H9 (cell line): ENCODE measurements at regions not wholly inside any gene's neighbourhood (a gene's known extent, or its start where the extent isn't known, plus 50 kb on each side); places are given as distances from the start of the nearest gene placed in this dataset.

Source experiments
- DNase-seq: peaks from one replicate; pipeline ENCODE4 v3.0.0-alpha.2; 2017
- H2AFZ ChIP-seq: one replicate; pipeline ENCODE4 v1.6.1; 2013; ENCODE audit warnings: mild to moderate bottlenecking, low read length, control low read depth, moderate library complexity
- H2AK5ac ChIP-seq: 2 replicates; pipeline ENCODE4 v1.6.1; 2013; ENCODE audit warnings: low read length, control low read depth, mixed read lengths; ENCODE audit not compliant: insufficient read length
- H2BK120ac ChIP-seq: one replicate; pipeline ENCODE4 v1.6.1; 2013; ENCODE audit warnings: low read depth, mild to moderate bottlenecking, low read length, control low read depth, inconsistent platforms; ENCODE audit not compliant: poor library complexity, severe bottlenecking
- H2BK12ac ChIP-seq: 2 replicates; pipeline ENCODE4 v1.6.1; 2013; ENCODE audit warnings: low read length, control low read depth, mixed read lengths, low read depth; ENCODE audit not compliant: insufficient read length
- H2BK15ac ChIP-seq: 2 replicates; pipeline ENCODE4 v1.6.1; 2013; ENCODE audit warnings: low read depth, low read length, control low read depth
- H2BK20ac ChIP-seq: one replicate; pipeline ENCODE4 v1.6.1; 2013; ENCODE audit warnings: low read depth, mild to moderate bottlenecking, low read length, control low read depth, inconsistent platforms; ENCODE audit not compliant: poor library complexity, severe bottlenecking
- H2BK5ac ChIP-seq: 2 replicates; pipeline ENCODE4 v1.6.1; 2013; ENCODE audit warnings: low read length, control low read depth, mixed read lengths; ENCODE audit not compliant: insufficient read length
- H3K14ac ChIP-seq: 2 replicates; pipeline ENCODE4 v1.6.1; 2013; ENCODE audit warnings: low read length, control low read depth; ENCODE audit not compliant: insufficient read depth
- H3K18ac ChIP-seq: 2 replicates; pipeline ENCODE4 v1.6.1; 2013; ENCODE audit warnings: low read depth, mild to moderate bottlenecking, mixed read lengths, low read length, control low read depth; ENCODE audit not compliant: insufficient read length
- H3K23ac ChIP-seq: 2 replicates; pipeline ENCODE4 v1.6.1; 2013; ENCODE audit warnings: low read length, control low read depth, mixed read lengths, low read depth; ENCODE audit not compliant: insufficient read length
- H3K23me2 ChIP-seq: 2 replicates; pipeline ENCODE4 v1.6.1; 2013; ENCODE audit warnings: low read depth, mild to moderate bottlenecking, mixed read lengths, low read length, control low read depth; ENCODE audit not compliant: insufficient read length, poor library complexity, severe bottlenecking
- H3K27ac ChIP-seq: 2 replicates; pipeline ENCODE4 v1.5.1; 2013; ENCODE audit warnings: low read length, control low read depth, mixed read lengths, low read depth; ENCODE audit not compliant: insufficient read length
- H3K27me3 ChIP-seq: 2 replicates; pipeline ENCODE4 v1.6.1; 2013; ENCODE audit warnings: low read length, control low read depth, inconsistent platforms; ENCODE audit not compliant: insufficient read depth
- H3K4ac ChIP-seq: 2 replicates; pipeline ENCODE4 v1.6.1; 2013; ENCODE audit warnings: low read depth, mild to moderate bottlenecking, control low read depth, inconsistent platforms, low read length, moderate library complexity
- H3K4me1 ChIP-seq: 2 replicates; pipeline ENCODE4 v1.6.1; 2013; ENCODE audit warnings: low read length, control low read depth, inconsistent platforms; ENCODE audit not compliant: insufficient read depth
- H3K4me2 ChIP-seq: 2 replicates; pipeline ENCODE4 v1.6.1; 2013; ENCODE audit warnings: low read length, control low read depth, mixed read lengths; ENCODE audit not compliant: insufficient read length, insufficient read depth
- H3K56ac ChIP-seq: 2 replicates; pipeline ENCODE4 v1.6.1; 2013; ENCODE audit warnings: low read depth, mild to moderate bottlenecking, mixed read lengths, low read length, control low read depth; ENCODE audit not compliant: insufficient read length
- H3K79me1 ChIP-seq: 2 replicates; pipeline ENCODE4 v1.6.1; 2013; ENCODE audit warnings: low read depth, mild to moderate bottlenecking, moderate library complexity, low read length, control low read depth, inconsistent platforms; ENCODE audit not compliant: insufficient read depth, poor library complexity, severe bottlenecking
- H3K79me2 ChIP-seq: 2 replicates; pipeline ENCODE4 v1.6.1; 2013; ENCODE audit warnings: low read length, control low read depth, inconsistent platforms; ENCODE audit not compliant: insufficient read depth
- H3K9ac ChIP-seq: 2 replicates; pipeline ENCODE4 v1.6.1; 2013; ENCODE audit warnings: low read length, control low read depth, mixed read lengths; ENCODE audit not compliant: insufficient read length; ENCODE audit errors: extremely low read depth
- H3K9me3 ChIP-seq: one replicate; pipeline ENCODE4 v1.6.1; 2013; ENCODE audit warnings: low read depth, low read length, inconsistent platforms; ENCODE audit not compliant: control insufficient read depth
- H3T11ph ChIP-seq: one replicate; pipeline ENCODE4 v1.6.1; 2013; ENCODE audit warnings: mild to moderate bottlenecking, low read length, control low read depth, inconsistent platforms
- H4K20me1 ChIP-seq: one replicate; pipeline ENCODE4 v1.6.1; 2013; ENCODE audit not compliant: control insufficient read depth, insufficient read length, insufficient read depth
- H4K5ac ChIP-seq: 2 replicates; pipeline ENCODE4 v1.6.1; 2013; ENCODE audit warnings: low read depth, mild to moderate bottlenecking, mixed read lengths, low read length, control low read depth; ENCODE audit not compliant: insufficient read length
- H4K8ac ChIP-seq: replicated peaks from 2 replicates; pipeline ENCODE4 v1.6.1; 2013; ENCODE audit warnings: low read length, control low read depth, mixed read lengths, low read depth; ENCODE audit not compliant: insufficient read length
- H4K91ac ChIP-seq: 2 replicates; pipeline ENCODE4 v1.6.1; 2013; ENCODE audit warnings: low read depth, mild to moderate bottlenecking, moderate library complexity, mixed read lengths, low read length, control low read depth; ENCODE audit not compliant: insufficient read length
- H3K27ac Mint-ChIP-seq, 3 experiments: 2 replicates in 2 of 3; 3 replicates in 1 of 3; pipeline ENCODE4 v1.8.0; 2020 to 2021; ENCODE audit warnings: mixed read lengths in 3 of 3, mild to moderate bottlenecking in 1 of 3, moderate library complexity in 1 of 3
- H3K27me3 Mint-ChIP-seq: 2 replicates; pipeline ENCODE4 v1.8.0; 2021; ENCODE audit warnings: low read depth, mild to moderate bottlenecking, moderate library complexity, mixed read lengths
- H3K36me3 Mint-ChIP-seq, 3 experiments: 2 replicates in 2 of 3; 3 replicates in 1 of 3; pipeline ENCODE4 v1.8.0; 2020 to 2021; ENCODE audit warnings: low read depth in 3 of 3, mixed read lengths in 3 of 3; ENCODE audit not compliant: insufficient read depth in 1 of 3
- H3K4me1 Mint-ChIP-seq, 2 experiments: 2 replicates each; pipeline ENCODE4 v1.8.0; 2020; ENCODE audit warnings: mixed read lengths in 2 of 2
- H3K4me3 Mint-ChIP-seq, 2 experiments: 2 replicates in 1 of 2; 3 replicates in 1 of 2; pipeline ENCODE4 v1.8.0; 2020 to 2021; ENCODE audit warnings: mild to moderate bottlenecking in 2 of 2, mixed read lengths in 2 of 2, moderate library complexity in 1 of 2
- H3K9me3 Mint-ChIP-seq, 2 experiments: 2 replicates in 1 of 2; 3 replicates in 1 of 2; pipeline ENCODE4 v1.8.0; 2020; ENCODE audit warnings: mild to moderate bottlenecking in 2 of 2, mixed read lengths in 2 of 2, moderate library complexity in 1 of 2
- CTCF ChIP-seq: fragments of 200-600 bp; sonication (generic); conservative IDR thresholded peaks from 3 replicates; pipeline ENCODE4 v1.8.0; 2021; ENCODE audit warnings: antibody characterized with exemption, mild to moderate bottlenecking
- WGBS: extraction: QIAGEN DNeasy Blood & Tissue Kit; methylation state at CpG from one replicate; pipeline ENCODE4 v1.1.7; 2013; ENCODE audit warnings: missing lambda C conversion rate, low lambda C conversion rate, mixed read lengths; ENCODE audit not compliant: insufficient read length; ENCODE audit errors: extremely low coverage; 5-methylcytosine and 5-hydroxymethylcytosine counted together

GRCh38 chr5:174204535-174205313 is 159.2 kb downstream of the NSG2 start:
- Histone ChIP-seq H2BK5ac (no peak overlapping the region), H3K79me2 (no peaks in the 10 kb centered on the region), H3K23ac (no peak overlapping the region), H2BK20ac (no peak overlapping the region), H3K56ac (no peak overlapping the region), H3K18ac (peak overlapping the region; percentile 62), H2AK5ac (no peak overlapping the region), H3K23me2 (no peaks in the 10 kb centered on the region), H2BK120ac (no peak overlapping the region), H3K9ac (no peak overlapping the region), H4K8ac (no peak overlapping the region), H2BK15ac (no peak overlapping the region), H3K4ac (no peak overlapping the region), H4K91ac (no peak overlapping the region), H3K4me1 (no peaks in the 10 kb centered on the region), H4K20me1 (no peaks in the 10 kb centered on the region), H3K27me3 (no peaks in the 10 kb centered on the region), H2AFZ (no peak overlapping the region), H3K9me3 (no peaks in the 10 kb centered on the region), H3T11ph (no peak overlapping the region), H3K14ac (peak overlapping the region; percentile 43; the same call in 1 of the 2 replicates), H3K4me2 (peak overlapping the region; percentile 0), H3K79me1 (no peaks in the 10 kb centered on the region), H3K27ac (no peak overlapping the region), H2BK12ac (no peak overlapping the region), H4K5ac (no peak overlapping the region)
- peaks cover 20% of the 10 kb centered on the region in 2 experiments for H3K4me1 Mint-ChIP-seq
- no CpG with 5 or more reads among the region's 9 CpGs for WGBS
- TF ChIP-seq CTCF: no peak
- H3K36me3 Mint-ChIP-seq: no peaks in the 10 kb centered on the region
- H3K4me3 Mint-ChIP-seq: no peak overlapping the region; a peak in 3 of 5 replicates
- no peaks in the 10 kb centered on the region for H3K9me3 Mint-ChIP-seq
- H3K27ac Mint-ChIP-seq: peak overlapping the region; percentile 50 to 84 (median 61); a peak in 5 of 7 replicates
- DNase-seq: peak; percentile 86
- H3K27me3 Mint-ChIP-seq: peaks cover 2% of the 10 kb centered on the region; the same call in 1 of the 2 replicates
